GM19023 (cell line): ENCODE measurements at regions not wholly inside any gene's neighbourhood (a gene's known extent, or its start where the extent isn't known, plus 50 kb on each side); places are given as distances from the start of the nearest gene placed in this dataset.

ENCODE experiments used
- ATAC-seq: cut with Tn5 transposase; IDR thresholded peaks from one replicate; pipeline ENCODE4 v1.9.1; 2021; ENCODE audit warnings: mild to moderate bottlenecking, moderate library complexity; ENCODE audit not compliant: unreplicated experiment

- ATAC-seq = no peak
Observed at GRCh38 chr10:124266468-124267230, 152.1 kb downstream of the OAT start.

GRCh38 chr10:124265776-124266467 is 152.8 kb downstream of the OAT start:
- no peak for ATAC-seq

DNA sequence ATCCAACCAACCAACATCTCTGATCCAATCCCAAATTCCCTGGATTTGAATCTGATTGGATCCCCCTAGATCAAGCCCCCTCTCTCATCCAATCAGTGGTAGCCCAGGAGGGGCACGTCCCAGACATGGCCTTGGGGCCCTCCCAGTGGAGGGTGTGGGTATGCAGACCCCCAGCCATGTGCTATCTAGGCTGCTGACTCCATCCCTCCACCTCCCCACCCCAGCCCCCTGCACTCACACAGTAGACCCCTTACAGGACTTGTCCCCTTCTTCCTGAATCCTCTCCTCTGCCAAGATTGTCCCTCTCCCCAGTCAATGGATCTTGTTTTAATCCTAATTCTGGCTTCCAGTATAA is 153.4 kb downstream of the OAT start:
- no peak for ATAC-seq

DNA sequence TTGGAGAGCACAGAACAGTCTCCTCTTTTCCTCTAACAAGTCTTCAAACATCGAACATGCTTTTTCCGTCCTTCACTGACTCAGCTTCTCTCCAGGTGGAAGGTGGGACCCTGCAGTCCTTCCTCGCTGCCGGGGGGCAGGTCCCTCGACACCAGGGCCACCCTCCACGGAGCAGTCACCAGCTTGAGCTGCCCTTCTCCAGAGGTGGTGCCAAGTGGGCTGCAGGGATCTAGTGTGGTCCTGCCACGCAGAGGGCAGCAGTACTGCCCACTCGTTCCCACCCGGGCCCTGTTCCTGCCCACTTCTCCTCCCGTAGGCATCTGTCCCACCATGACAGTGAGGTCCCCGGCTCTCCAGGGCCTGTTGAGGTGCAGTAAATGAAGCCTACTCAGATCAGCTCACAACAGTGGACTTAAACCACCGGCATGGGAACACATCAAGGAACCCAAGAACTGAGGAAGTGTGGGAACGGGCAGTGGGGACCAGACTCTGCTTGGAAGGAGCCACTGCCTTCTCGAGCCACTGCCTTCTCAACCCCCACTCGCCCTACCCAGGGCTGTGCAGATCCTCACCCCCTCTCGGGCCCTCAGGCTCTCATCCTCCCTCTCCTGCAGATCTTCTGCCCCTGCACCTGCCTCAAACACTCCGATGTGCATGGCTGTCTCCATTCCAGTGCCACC is 153.9 kb downstream of the OAT start:
- no peak for ATAC-seq

GRCh38 chr10:124264271-124264670 is 154.5 kb downstream of the OAT start:
- no peak for ATAC-seq

- ATAC-seq = no peak
Observed at GRCh38 chr10:124263726-124264125, 155.0 kb downstream of the OAT start.

GRCh38 chr10:124262971-124263370 is 155.8 kb downstream of the OAT start:
- ATAC-seq = no peak

DNA sequence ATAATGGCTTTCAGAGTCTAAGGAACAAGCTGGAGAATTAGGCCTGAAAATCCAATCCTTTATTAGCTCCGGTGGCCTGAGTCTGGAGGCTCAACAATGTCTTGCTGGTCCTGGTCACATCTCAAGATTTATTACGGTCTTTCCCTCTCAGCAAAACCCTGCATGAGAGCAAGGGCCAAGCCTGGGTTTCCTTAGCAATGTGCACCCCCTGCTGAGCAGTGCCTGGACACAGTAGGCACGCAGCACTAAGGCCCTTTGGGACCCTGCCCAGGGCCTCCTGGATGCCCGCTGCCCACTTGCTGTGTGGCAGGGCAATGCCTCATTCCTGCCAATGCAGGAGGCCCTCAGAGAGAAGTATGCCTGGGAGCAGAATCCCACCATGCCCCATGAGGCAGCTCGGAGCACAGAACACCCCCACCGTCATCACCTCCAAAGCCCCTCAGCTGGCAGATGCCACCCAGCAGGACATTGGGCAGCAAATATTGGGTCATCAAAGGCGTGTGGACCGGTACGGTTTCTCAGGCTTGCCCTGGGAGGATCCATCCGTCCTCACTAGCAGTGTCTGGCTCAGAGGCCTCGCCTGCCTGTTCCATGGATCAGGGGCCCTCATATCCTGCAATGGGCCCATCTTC is 156.4 kb downstream of the OAT start:
- ATAC-seq = no peak

DNA sequence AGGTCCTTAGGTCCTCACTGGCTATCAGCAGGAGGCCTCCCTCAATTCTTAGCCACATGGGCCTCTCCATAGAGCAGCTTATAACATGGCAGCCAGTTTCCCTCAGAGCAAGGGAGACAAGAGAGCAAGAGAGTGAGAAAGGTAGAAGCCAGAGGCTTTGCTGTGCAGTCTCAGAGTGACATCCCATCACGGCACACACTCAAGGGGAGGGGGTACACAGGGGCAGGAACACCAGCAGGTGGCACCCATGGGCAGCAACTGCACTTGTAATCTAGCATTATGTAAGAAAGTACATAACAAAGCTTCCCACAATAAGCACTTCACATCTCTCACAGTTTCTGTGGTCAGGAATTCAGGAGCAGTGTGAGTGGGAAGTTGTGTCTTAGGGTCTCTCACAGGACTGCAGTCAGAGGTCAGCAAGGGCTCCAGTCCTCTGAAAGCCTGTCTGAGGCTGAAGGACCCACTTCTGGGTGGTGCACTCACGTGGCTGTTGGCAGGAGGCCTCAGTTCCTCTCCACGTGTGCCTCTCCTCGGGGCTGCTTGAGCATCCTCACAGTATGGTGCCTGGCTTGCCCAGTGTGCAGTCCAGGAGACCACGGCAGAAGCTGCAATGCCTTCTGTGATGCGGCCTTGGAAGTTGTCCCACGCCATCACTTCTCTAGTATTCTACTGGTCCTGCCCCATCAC is 159.4 kb downstream of the OAT start:
- no peak for ATAC-seq

- ATAC-seq = no peak
Observed at GRCh38 chr10:124257781-124258180, 160.9 kb downstream of the OAT start.

DNA sequence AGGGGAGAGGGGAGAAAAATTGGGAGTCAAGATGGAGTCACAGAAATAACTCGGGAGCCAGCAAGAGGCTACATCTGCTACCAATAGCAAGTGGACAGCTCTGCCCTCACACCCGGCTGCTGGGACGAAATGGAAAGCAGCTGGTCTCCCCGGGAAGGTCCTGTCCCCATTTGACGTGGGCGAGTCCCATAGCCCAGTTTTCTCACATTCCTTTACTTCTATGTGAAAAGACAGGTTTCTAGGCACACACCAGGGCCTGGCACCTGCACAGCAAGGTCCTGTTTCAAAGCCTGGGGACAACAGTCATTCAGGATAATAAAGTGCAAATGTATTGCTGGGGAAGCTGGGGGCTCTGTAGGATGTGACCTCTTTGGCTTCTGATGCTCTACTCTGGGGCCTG is 162.6 kb downstream of the OAT start:
- no peak for ATAC-seq

GRCh38 chr10:124255556-124255955 is 162.2 kb upstream of the CHST15 start:
- ATAC-seq = no peak

DNA sequence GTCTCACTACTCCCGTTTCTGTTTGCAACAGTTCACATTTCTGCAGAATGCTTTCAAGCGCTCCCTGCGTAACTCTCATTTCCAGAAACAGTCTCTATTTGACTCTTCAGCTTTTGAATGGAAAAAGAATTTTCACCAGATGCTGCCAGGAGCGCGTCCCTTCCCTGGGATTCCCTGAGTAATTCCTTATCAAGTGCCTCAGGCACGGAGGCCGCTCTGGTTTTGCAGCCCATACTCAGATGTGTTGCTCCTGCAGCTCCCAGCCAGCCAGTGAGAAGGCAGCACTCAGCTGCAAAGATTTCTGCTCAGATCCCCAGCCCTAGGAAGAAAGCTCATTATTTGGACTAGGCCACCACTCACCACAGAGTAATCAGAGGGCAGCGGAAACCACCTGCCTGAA is 161.1 kb upstream of the CHST15 start:
- no peak for ATAC-seq

DNA sequence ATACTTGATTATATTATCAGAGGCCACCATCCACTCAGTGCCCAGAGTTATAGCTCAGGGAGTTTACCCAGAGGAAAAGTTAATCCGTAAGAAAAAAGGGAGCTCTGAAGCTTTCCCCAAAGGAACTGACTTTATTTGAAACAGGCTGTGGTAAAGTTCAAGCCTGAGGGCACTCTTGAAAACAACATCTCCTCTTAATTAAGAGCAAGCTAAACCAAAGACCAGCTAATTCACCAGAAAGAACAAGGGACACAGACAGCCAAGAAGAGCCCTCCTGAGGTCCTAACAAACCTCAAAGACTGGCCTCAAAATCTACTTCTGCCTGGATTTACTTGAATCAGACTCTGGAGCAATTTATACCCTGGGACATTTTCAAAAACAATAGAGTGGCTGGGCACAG is 159.6 kb upstream of the CHST15 start:
- no peak for ATAC-seq

DNA sequence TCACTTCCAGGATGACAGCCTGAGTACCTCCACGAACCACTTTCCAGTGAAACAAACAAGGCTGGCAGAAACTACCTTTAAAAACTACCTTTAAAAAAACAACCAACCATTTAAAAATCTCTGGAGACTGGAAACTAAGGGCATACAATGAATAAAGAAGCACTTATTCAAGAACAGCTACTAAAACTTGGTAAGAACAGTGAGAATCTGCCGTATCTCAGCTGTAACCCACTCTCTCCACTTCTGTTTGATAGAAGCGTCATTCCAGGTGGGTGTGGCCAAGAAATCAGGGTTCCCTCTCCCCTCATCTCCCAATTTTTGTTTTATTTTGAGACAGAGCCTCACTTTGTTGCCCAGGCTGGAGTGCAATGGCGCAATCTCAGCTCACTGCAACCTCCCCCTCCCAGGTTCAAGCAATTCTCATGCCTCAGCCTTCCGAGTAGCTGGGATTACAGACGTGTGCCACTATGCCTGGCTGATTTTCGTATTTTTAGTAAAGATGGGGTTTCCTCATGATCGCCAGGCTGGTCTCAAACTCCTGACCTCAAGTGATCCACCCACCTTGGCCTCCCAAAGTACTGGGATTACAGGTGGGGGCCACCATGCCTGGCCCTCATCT is 158.8 kb upstream of the CHST15 start:
- no peak for ATAC-seq

DNA sequence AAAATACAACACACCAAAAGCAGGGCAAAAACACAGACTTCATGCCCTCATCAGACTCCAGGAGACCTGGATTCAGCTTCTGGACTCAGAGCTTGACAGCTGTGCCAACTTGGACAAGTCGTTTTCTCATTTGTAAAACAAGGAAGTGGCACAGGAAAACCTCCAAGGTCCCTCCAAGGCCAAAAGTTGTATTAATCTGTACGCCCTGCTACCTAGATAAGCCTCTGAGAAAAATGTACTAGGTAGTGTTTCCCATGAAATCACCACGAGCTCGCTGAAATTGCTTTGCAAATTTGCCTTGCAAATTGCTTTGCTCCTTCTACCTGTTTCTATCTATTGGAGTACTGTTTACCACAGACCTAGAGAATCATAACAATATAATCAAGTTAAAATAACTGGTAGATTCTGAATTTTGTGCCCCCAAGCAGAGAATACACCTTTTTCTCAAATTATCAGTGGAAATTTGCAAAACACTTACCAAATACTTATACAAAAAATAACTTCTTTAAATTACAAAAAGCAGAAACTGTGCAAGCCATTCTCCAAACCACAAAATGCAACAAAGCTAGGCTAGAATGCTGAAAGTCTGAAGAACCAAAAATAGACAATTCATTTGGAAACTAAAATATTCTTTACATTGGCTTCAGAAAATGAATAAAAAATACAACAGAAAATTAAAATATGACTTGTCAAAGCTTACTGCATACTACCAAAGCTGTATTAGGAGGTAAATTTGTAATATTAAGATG is 158.1 kb upstream of the CHST15 start:
- ATAC-seq = no peak

GRCh38 chr10:124250506-124250905 is 157.1 kb upstream of the CHST15 start:
- ATAC-seq = no peak

GRCh38 chr10:124249812-124250432 is 156.5 kb upstream of the CHST15 start:
- ATAC-seq = no peak

DNA sequence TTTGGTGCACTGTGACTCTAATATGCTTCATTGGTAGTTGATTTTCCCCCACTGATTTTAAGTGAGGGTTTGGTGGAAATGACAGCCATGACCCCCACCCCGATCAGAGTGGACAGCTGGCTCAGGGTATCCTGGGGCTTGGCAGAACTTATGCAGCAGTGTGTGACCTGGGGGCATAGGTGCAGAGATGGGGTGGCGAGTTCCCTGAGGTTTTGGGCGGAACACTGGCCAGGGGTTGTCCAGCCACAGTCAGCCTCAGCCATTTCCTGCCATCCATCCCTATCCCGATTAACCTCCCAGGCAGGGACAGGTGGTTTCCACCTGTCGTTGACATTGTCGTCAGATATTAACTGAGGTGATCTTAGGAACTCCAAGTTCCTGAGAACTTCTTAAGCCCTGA is 155.8 kb upstream of the CHST15 start:
- no peak for ATAC-seq
